Testis (tissue), 2 donors: ENCODE measurements at regions not wholly inside any gene's neighbourhood (a gene's known extent, or its start where the extent isn't known, plus 50 kb on each side); places are given as distances from the start of the nearest gene placed in this dataset.

Source experiments
- DNase-seq: peaks from one replicate; pipeline ENCODE4 v3.0.0-alpha.2; 2019
- H3K27ac ChIP-seq, 2 donors: fragments of 200-600 bp; sonication (generic); one replicate each; pipeline ENCODE4 v1.5.1; 2019
- H3K27me3 ChIP-seq: fragments of 200-600 bp; sonication (generic); one replicate; pipeline ENCODE4 v1.5.1; 2019
- H3K36me3 ChIP-seq: fragments of 200-600 bp; sonication (generic); one replicate; pipeline ENCODE4 v1.5.1; 2017; ENCODE audit warnings: low read depth; ENCODE audit errors: missing control alignments
- H3K4me1 ChIP-seq: fragments of 200-600 bp; sonication (generic); one replicate; pipeline ENCODE4 v1.5.1; 2019
- H3K4me3 ChIP-seq, 2 donors: fragments of 200-600 bp; sonication (generic); one replicate each; pipeline ENCODE4 v1.5.1; 2017 to 2019
- H3K9me3 ChIP-seq: fragments of 200-600 bp; sonication (generic); one replicate; pipeline ENCODE4 v1.5.1; 2017
- CTCF ChIP-seq, 3 experiments: fragments of 450-650 bp in 2 of 3; fragments of 200-600 bp in 1 of 3; sonication (generic) in 1 of 3; IDR thresholded peaks; one replicate each; pipeline ENCODE4 v1.5.1; 2016 to 2019; ENCODE audit warnings: antibody characterized with exemption in 3 of 3, mild to moderate bottlenecking in 2 of 3, moderate library complexity in 1 of 3
- POLR2A ChIP-seq: fragments of 450-650 bp; IDR thresholded peaks from one replicate; pipeline ENCODE4 v1.6.1; 2017; ENCODE audit warnings: antibody characterized with exemption, mild to moderate bottlenecking, moderate library complexity
- WGBS, 2 donors: methylation state at CpG; one replicate each; pipeline ENCODE4 v1.1.5; 2018; 5-methylcytosine and 5-hydroxymethylcytosine counted together
- intact Hi-C: fragments of 100-400 bp; cut with DNase I; formaldehyde crosslinking; loops from one replicate; pipeline ENCODE4 v1.15.1; 2023; ENCODE audit warnings: low total_unique reads

- Histone ChIP-seq H3K27me3 (no peaks in the 10 kb centered on the region), H3K4me3 (no peak overlapping the region), H3K4me1 (no peaks in the 10 kb centered on the region), H3K27ac (no peak overlapping the region), H3K9me3 (no peaks in the 10 kb centered on the region), H3K36me3 (no peaks in the 10 kb centered on the region)
- DNase-seq, result no peak
- WGBS, 2 donors, result 61 to 76% methylated on average over 7 to 8 of the region's 8 CpGs
- TF ChIP-seq POLR2A, result no peak
- no peak for TF ChIP-seq CTCF (IDR thresholded peaks at IDR 0.05)
- intact Hi-C loops, result no loop called here
Measured at GRCh38 chr2:121038891-121039616, 245.9 kb downstream of the TFCP2L1 start.

GRCh38 chr2:121039679-121040078 is 245.3 kb downstream of the TFCP2L1 start:
- H3K36me3 ChIP-seq, result no peaks in the 10 kb centered on the region
- 54 to 69% methylated on average over 2 to 3 of the region's 3 CpGs for WGBS, 2 donors
- TF ChIP-seq CTCF (IDR thresholded peaks at IDR 0.05), result no peak
- no peak for TF ChIP-seq POLR2A
- no peak overlapping the region for H3K4me3 ChIP-seq
- intact Hi-C loops, result no loop called here
- H3K4me1 ChIP-seq, result no peaks in the 10 kb centered on the region
- no peaks in the 10 kb centered on the region for H3K9me3 ChIP-seq
- no peak for DNase-seq
- no peaks in the 10 kb centered on the region for H3K27me3 ChIP-seq
- no peak overlapping the region for H3K27ac ChIP-seq

- no peaks in the 10 kb centered on the region for H3K4me1 ChIP-seq
- intact Hi-C loops, result no loop called here
- DNase-seq, result no peak
- H3K27ac ChIP-seq, result no peak overlapping the region
- TF ChIP-seq POLR2A (no peak), CTCF (IDR thresholded peaks at IDR 0.05) (no peak)
- H3K4me3 ChIP-seq, result no peak overlapping the region
- no peaks in the 10 kb centered on the region for H3K27me3 ChIP-seq
- no peaks in the 10 kb centered on the region for H3K9me3 ChIP-seq
- H3K36me3 ChIP-seq, result no peaks in the 10 kb centered on the region
- 0 to 47% methylated on average over 1 of the region's 1 CpG for WGBS, 2 donors
Measured at GRCh38 chr2:121041516-121041915, 243.5 kb downstream of the TFCP2L1 start.

GRCh38 chr2:121043061-121043826 is 241.8 kb downstream of the TFCP2L1 start:
- no peak for TF ChIP-seq POLR2A
- no peak for TF ChIP-seq CTCF (IDR thresholded peaks at IDR 0.05)
- Histone ChIP-seq H3K27ac (no peak overlapping the region), H3K4me3 (no peak overlapping the region), H3K27me3 (no peaks in the 10 kb centered on the region), H3K4me1 (no peaks in the 10 kb centered on the region), H3K9me3 (no peaks in the 10 kb centered on the region), H3K36me3 (no peaks in the 10 kb centered on the region)
- no peak for DNase-seq
- intact Hi-C loops, result no loop called here
- 82 to 84% methylated on average over 8 of the region's 8 CpGs for WGBS, 2 donors
